Osteocyte (in vitro differentiated cells): ENCODE measurements at regions not wholly inside any gene's neighbourhood (a gene's known extent, or its start where the extent isn't known, plus 50 kb on each side); places are given as distances from the start of the nearest gene placed in this dataset.

Experiments
- DNase-seq: peaks from one replicate; pipeline ENCODE4 v3.0.0; 2021; ENCODE audit warnings: mixed read lengths; ENCODE audit not compliant: unreplicated experiment; ENCODE audit errors: extremely low spot score
- H3K27ac Mint-ChIP-seq: one replicate; pipeline ENCODE4 v1.8.0; 2021; ENCODE audit warnings: mild to moderate bottlenecking, mixed read lengths; ENCODE audit not compliant: unreplicated experiment
- H3K27me3 Mint-ChIP-seq: one replicate; pipeline ENCODE4 v1.8.0; 2021; ENCODE audit warnings: mixed read lengths; ENCODE audit not compliant: unreplicated experiment
- H3K36me3 Mint-ChIP-seq: one replicate; pipeline ENCODE4 v1.8.0; 2021; ENCODE audit warnings: mixed read lengths; ENCODE audit not compliant: unreplicated experiment
- H3K4me1 Mint-ChIP-seq: one replicate; pipeline ENCODE4 v1.8.0; 2021; ENCODE audit warnings: mixed read lengths; ENCODE audit not compliant: unreplicated experiment
- H3K4me3 Mint-ChIP-seq: one replicate; pipeline ENCODE4 v1.8.0; 2021; ENCODE audit warnings: mild to moderate bottlenecking, moderate library complexity, mixed read lengths; ENCODE audit not compliant: unreplicated experiment
- H3K9me3 Mint-ChIP-seq: one replicate; pipeline ENCODE4 v1.8.0; 2021; ENCODE audit warnings: mixed read lengths; ENCODE audit not compliant: unreplicated experiment
- CTCF ChIP-seq: fragments of 200-600 bp; sonication (generic); IDR thresholded peaks from 2 replicates; pipeline ENCODE4 v1.5.0; 2021; ENCODE audit warnings: antibody characterized with exemption, mild to moderate bottlenecking, moderate library complexity

- no peak overlapping the region for H3K4me3 Mint-ChIP-seq
- H3K27me3 Mint-ChIP-seq = peaks cover 4% of the 10 kb centered on the region
- H3K27ac Mint-ChIP-seq = no peak overlapping the region
- H3K4me1 Mint-ChIP-seq = no peaks in the 10 kb centered on the region
- no peak for DNase-seq
- H3K36me3 Mint-ChIP-seq = no peaks in the 10 kb centered on the region
- no peaks in the 10 kb centered on the region for H3K9me3 Mint-ChIP-seq
- no peak for TF ChIP-seq CTCF
Observed at GRCh38 chr1:105700723-105701122, 1355.8 kb upstream of the PRMT6 start.

GRCh38 chr1:105724286-105724685 lies 1332.2 kb upstream of the PRMT6 start:
- Mint-ChIP-seq H3K27ac (no peak overlapping the region), H3K9me3 (no peaks in the 10 kb centered on the region), H3K36me3 (no peaks in the 10 kb centered on the region), H3K27me3 (peaks cover 11% of the 10 kb centered on the region), H3K4me1 (no peaks in the 10 kb centered on the region), H3K4me3 (no peak overlapping the region)
- no peak for TF ChIP-seq CTCF
- no peak for DNase-seq

- TF ChIP-seq CTCF = no peak
- no peaks in the 10 kb centered on the region for H3K4me1 Mint-ChIP-seq
Observed at GRCh38 chr1:105730701-105731100, 1325.8 kb upstream of the PRMT6 start.

GRCh38 chr1:105736349-105736748 lies 1320.1 kb upstream of the PRMT6 start:
- peaks cover 5% of the 10 kb centered on the region for H3K9me3 Mint-ChIP-seq
- no peak for DNase-seq
- no peaks in the 10 kb centered on the region for H3K4me1 Mint-ChIP-seq

More at GRCh38 chr1:105730701-105731100, 1325.8 kb upstream of the PRMT6 start:
- peaks cover 7% of the 10 kb centered on the region for H3K27me3 Mint-ChIP-seq
- H3K9me3 Mint-ChIP-seq = no peaks in the 10 kb centered on the region
- DNase-seq = no peak
- no peak overlapping the region for H3K4me3 Mint-ChIP-seq
- no peak overlapping the region for H3K27ac Mint-ChIP-seq
- no peaks in the 10 kb centered on the region for H3K36me3 Mint-ChIP-seq

DNA sequence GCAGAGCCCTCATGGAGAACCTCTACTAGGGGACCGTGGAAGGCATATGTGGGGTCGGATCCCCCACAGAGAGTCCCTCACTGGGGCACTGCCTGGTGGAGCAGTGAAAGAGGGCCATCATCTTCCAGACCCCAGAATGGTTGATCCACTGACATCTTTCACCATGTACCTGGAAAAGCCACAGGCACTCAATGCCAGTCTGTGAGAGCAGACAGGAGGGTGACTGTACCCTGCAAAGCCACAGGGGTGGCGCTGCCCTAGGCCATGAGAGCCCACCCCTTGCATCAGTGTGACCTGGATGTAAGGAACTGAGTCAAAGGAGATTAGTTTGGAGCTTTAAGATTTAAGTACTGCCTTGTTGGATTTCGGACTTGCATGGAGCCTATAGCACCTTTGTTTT lies 1276.7 kb upstream of the PRMT6 start:
- no peaks in the 10 kb centered on the region for H3K36me3 Mint-ChIP-seq
- H3K27ac Mint-ChIP-seq = no peak overlapping the region
- H3K4me1 Mint-ChIP-seq = no peaks in the 10 kb centered on the region
- peaks cover 4% of the 10 kb centered on the region for H3K9me3 Mint-ChIP-seq
- no peak overlapping the region for H3K4me3 Mint-ChIP-seq
- H3K27me3 Mint-ChIP-seq = no peaks in the 10 kb centered on the region
- DNase-seq = no peak
- no peak for TF ChIP-seq CTCF

More at GRCh38 chr1:105736349-105736748, 1320.1 kb upstream of the PRMT6 start:
- Mint-ChIP-seq H3K27ac (no peak overlapping the region), H3K27me3 (peaks cover 2% of the 10 kb centered on the region), H3K36me3 (no peaks in the 10 kb centered on the region), H3K4me3 (no peak overlapping the region)
- TF ChIP-seq CTCF = no peak
